Type B pancreatic cell (in vitro differentiated cells): ENCODE measurements at regions not wholly inside any gene's neighbourhood (a gene's known extent, or its start where the extent isn't known, plus 50 kb on each side); places are given as distances from the start of the nearest gene placed in this dataset.

Experiments
- DNase-seq: peaks from one replicate; pipeline ENCODE4 v3.0.0; 2021; ENCODE audit warnings: mixed read lengths; ENCODE audit not compliant: unreplicated experiment; ENCODE audit errors: extremely low spot score
- H3K27ac Mint-ChIP-seq: 2 replicates; pipeline ENCODE4 v1.8.0; 2021; ENCODE audit warnings: mild to moderate bottlenecking, mixed read lengths
- H3K27me3 Mint-ChIP-seq: 2 replicates; pipeline ENCODE4 v1.8.0; 2021; ENCODE audit warnings: mixed read lengths
- H3K36me3 Mint-ChIP-seq: 2 replicates; pipeline ENCODE4 v1.8.0; 2021; ENCODE audit warnings: mixed read lengths
- H3K4me1 Mint-ChIP-seq: one replicate; pipeline ENCODE4 v1.8.0; 2021; ENCODE audit warnings: mixed read lengths; ENCODE audit not compliant: unreplicated experiment
- H3K4me3 Mint-ChIP-seq: 2 replicates; pipeline ENCODE4 v1.8.0; 2021; ENCODE audit warnings: mild to moderate bottlenecking, mixed read lengths
- H3K9me3 Mint-ChIP-seq: 2 replicates; pipeline ENCODE4 v1.8.0; 2021; ENCODE audit warnings: mixed read lengths
- TF ChIP-seq, protein P1 (sequence below): fragments of 200-600 bp; sonication (generic); conservative IDR thresholded peaks from 2 replicates; pipeline ENCODE4 v1.5.0; 2021; ENCODE audit warnings: antibody characterized with exemption, mild to moderate bottlenecking

DNA sequence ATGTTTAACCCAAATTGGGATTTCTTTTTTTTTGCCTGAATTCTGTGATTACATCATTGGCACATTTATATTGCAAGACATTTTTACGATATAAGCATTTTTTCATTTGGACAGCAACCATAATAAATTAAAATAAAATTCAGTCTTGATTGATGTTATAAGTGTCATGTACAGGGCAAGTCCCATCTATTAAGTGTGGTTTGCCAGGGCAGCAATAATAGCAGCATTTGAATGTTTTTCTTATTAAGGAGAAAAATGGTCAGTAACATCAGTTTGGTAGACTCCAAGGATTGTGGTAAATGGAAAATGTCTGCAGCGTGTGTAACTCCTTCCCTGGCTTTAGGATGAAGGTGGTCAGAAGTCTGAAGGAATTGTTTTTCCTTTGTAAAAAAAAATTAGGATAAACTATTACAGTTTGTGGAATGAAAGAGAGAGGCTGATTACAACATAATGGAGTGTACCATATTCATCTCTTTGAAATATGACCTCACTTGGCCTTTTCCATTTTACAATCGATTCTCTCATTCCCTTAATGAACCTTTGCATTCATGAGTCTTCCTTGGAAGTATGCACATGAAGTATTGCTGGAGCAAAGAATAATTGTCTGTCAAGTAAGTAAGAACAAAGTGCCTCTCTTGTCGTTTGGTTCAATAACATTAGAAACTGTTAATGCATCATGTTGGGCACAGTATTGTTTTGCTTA lies 405.4 kb upstream of the THRB start:
- peaks cover 2% of the 10 kb centered on the region for H3K27me3 Mint-ChIP-seq
- H3K9me3 Mint-ChIP-seq: no peaks in the 10 kb centered on the region
- DNase-seq: no peak
- TF ChIP-seq, protein P1, sequence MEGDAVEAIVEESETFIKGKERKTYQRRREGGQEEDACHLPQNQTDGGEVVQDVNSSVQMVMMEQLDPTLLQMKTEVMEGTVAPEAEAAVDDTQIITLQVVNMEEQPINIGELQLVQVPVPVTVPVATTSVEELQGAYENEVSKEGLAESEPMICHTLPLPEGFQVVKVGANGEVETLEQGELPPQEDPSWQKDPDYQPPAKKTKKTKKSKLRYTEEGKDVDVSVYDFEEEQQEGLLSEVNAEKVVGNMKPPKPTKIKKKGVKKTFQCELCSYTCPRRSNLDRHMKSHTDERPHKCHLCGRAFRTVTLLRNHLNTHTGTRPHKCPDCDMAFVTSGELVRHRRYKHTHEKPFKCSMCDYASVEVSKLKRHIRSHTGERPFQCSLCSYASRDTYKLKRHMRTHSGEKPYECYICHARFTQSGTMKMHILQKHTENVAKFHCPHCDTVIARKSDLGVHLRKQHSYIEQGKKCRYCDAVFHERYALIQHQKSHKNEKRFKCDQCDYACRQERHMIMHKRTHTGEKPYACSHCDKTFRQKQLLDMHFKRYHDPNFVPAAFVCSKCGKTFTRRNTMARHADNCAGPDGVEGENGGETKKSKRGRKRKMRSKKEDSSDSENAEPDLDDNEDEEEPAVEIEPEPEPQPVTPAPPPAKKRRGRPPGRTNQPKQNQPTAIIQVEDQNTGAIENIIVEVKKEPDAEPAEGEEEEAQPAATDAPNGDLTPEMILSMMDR: no peak
- no peaks in the 10 kb centered on the region for H3K36me3 Mint-ChIP-seq
- H3K4me3 Mint-ChIP-seq: no peak overlapping the region
- no peak overlapping the region for H3K27ac Mint-ChIP-seq
- peaks cover 4% of the 10 kb centered on the region for H3K4me1 Mint-ChIP-seq

DNA sequence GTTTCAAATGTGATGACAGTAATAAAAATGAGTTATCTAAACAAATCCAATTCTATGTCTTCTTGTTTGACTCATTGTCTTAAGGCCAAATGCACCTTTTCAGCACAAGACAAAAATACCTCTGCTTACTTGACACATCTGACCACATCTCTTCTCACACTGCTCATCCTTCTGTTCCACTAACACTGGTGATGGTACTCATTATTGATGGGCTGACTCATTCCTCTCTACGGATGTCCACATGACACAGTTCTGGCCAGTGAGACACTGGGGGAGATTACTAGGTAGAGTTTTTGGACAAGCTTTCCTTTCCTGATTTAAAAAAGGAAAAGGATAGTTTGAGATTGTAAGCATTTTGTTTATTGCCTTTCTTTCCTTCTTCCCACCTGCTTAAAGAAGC lies 410.6 kb upstream of the THRB start:
- H3K9me3 Mint-ChIP-seq: peaks cover 3% of the 10 kb centered on the region
- H3K4me3 Mint-ChIP-seq: no peak overlapping the region
- H3K36me3 Mint-ChIP-seq: no peaks in the 10 kb centered on the region
- peaks cover 12% of the 10 kb centered on the region for H3K27me3 Mint-ChIP-seq
- no peak overlapping the region for H3K27ac Mint-ChIP-seq
- no peak for DNase-seq
- TF ChIP-seq, protein P1: no peak
- H3K4me1 Mint-ChIP-seq: peaks cover under 1% of the 10 kb centered on the region

DNA sequence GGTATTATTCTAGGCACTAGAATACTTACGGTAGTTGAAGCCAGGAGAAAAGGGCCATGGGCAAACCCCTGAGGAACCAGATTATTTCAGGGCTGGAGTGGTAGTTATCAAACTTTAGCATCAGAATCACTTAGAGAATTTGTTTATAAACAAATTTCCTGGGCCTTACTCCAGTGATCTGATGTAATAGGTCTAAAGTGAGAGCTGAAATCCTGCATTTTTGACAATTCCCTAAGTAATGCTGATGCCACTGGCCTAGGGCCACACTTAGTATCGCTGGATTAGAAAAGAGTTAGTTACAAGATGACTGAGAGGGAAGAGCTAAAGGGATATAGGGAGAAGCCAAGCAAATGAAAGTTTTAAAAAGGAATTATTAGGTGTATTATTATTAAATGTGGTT lies 412.5 kb upstream of the THRB start:
- TF ChIP-seq, protein P1: no peak
- Mint-ChIP-seq H3K36me3 (no peaks in the 10 kb centered on the region), H3K4me3 (no peak overlapping the region)

DNA sequence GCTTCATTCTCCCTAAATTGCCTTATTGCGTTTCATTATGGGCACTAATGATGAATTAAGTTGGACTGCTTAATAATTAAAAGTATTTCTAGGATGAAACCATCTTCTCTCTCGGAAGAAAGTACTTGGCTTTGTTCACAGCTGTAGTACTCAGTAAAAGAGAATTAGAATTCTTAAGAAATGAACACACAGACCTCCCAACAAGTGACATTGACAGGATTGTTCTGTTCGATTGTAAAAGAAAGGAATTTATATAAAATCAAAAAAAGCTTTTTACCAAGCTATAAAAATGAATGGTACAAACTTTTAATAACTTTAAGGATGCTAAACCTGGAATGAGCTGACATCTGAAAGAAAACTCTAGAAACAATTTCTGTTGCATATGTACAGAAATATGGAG lies 416.4 kb upstream of the THRB start:
- TF ChIP-seq, protein P1: no peak
- H3K9me3 Mint-ChIP-seq: no peaks in the 10 kb centered on the region
- DNase-seq: no peak
- H3K4me3 Mint-ChIP-seq: no peak overlapping the region
- no peak overlapping the region for H3K27ac Mint-ChIP-seq
- peaks cover 11% of the 10 kb centered on the region for H3K27me3 Mint-ChIP-seq
- no peaks in the 10 kb centered on the region for H3K4me1 Mint-ChIP-seq
- peaks cover 4% of the 10 kb centered on the region for H3K36me3 Mint-ChIP-seq

More for the DNA sequence above, 412.5 kb upstream of the THRB start:
- peaks cover 3% of the 10 kb centered on the region for H3K9me3 Mint-ChIP-seq
- H3K27ac Mint-ChIP-seq: no peak overlapping the region
- no peaks in the 10 kb centered on the region for H3K4me1 Mint-ChIP-seq
- peaks cover 11% of the 10 kb centered on the region for H3K27me3 Mint-ChIP-seq
- no peak for DNase-seq

DNA sequence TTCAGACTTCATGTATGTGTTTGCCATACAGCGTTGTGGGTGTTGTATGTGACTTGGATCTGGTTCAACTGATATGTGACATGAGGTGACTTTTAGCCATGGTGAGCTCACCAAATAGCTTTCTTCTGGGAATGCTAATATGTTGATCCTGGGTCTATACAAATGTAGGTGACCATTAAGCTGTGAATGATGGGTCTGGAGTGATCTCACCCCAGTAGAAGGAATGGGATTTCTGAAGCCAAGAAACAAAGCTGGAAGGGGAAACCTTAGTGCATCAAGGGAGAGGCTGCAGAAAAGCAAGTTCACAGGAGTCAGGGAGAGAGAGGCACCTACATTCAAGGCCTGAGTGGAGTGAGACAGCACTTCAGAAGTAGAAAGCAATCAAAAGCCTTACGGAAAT lies 421.0 kb upstream of the THRB start:
- Mint-ChIP-seq H3K27me3 (peaks cover 9% of the 10 kb centered on the region), H3K9me3 (no peaks in the 10 kb centered on the region), H3K4me3 (no peak overlapping the region), H3K36me3 (peaks cover 4% of the 10 kb centered on the region), H3K4me1 (no peaks in the 10 kb centered on the region), H3K27ac (no peak overlapping the region)
- TF ChIP-seq, protein P1: no peak
- no peak for DNase-seq
